ENCODE measurements at regions not wholly inside any gene's neighbourhood (a gene's known extent, or its start where the extent isn't known, plus 50 kb on each side); places are given as distances from the start of the nearest gene placed in this dataset.

GRCh38 chr4:22911285-22911684, 218.5 kb downstream of the GBA3 start:
- no peak for DNase-seq

- DNase-seq, result no peak
These were observed 217.5 kb downstream of the GBA3 start for GRCh38 chr4:22910200-22910599.

- no peak for DNase-seq
These were observed 213.3 kb downstream of the GBA3 start for GRCh38 chr4:22906045-22906444.

- DNase-seq, result no peak
These were observed 211.2 kb downstream of the GBA3 start for GRCh38 chr4:22903913-22904312.

GRCh38 chr4:22901631-22902030, 208.9 kb downstream of the GBA3 start:
- no peak for DNase-seq

- DNase-seq, result no peak
These were observed 208.1 kb downstream of the GBA3 start for GRCh38 chr4:22900876-22901275.

GRCh38 chr4:22897520-22898108, 204.9 kb downstream of the GBA3 start:
- DNase-seq, result peak in 1 of 2 experiments; percentile 2

- DNase-seq, result no peak
These were observed 202.7 kb downstream of the GBA3 start for GRCh38 chr4:22895482-22895881.

GRCh38 chr4:22884157-22884556, 191.4 kb downstream of the GBA3 start:
- DNase-seq, result no peak

GRCh38 chr4:22881411-22881810, 188.7 kb downstream of the GBA3 start:
- DNase-seq, result no peak

GRCh38 chr4:22877486-22878052, 184.8 kb downstream of the GBA3 start:
- DNase-seq, result no peak

GRCh38 chr4:22876270-22876669, 183.5 kb downstream of the GBA3 start:
- no peak for DNase-seq

- no peak for DNase-seq
These were observed 183.0 kb downstream of the GBA3 start for GRCh38 chr4:22875587-22876257.

- DNase-seq, result no peak
These were observed 181.7 kb downstream of the GBA3 start for GRCh38 chr4:22874334-22874912.

GRCh38 chr4:22873899-22874298, 181.2 kb downstream of the GBA3 start:
- DNase-seq, result no peak

GRCh38 chr4:22870847-22871449, 178.2 kb downstream of the GBA3 start:
- DNase-seq, result no peak

- DNase-seq, result no peak
These were observed 176.5 kb downstream of the GBA3 start for GRCh38 chr4:22869235-22869634.
